MCF 10A (cell line): ENCODE measurements at regions not wholly inside any gene's neighbourhood (a gene's known extent, or its start where the extent isn't known, plus 50 kb on each side); places are given as distances from the start of the nearest gene placed in this dataset.

ENCODE experiments used
- BruUV-seq: library from RNA; stranded (reverse); fragments of 400-500 nt; replicated peaks from 2 replicates; lab custom pipeline; 2021; lab: Mats Ljungman, UMichigan
- CTCF ChIA-PET: fragments of 300-600 bp; sonication (Branson Sonifier 250); formaldehyde crosslinking; extraction: SDS; loops from one replicate; lab custom pipeline; 2021; ENCODE audit warnings: antibody characterized with exemption, inconsistent platforms; lab: Yijun Ruan, JAX
- POLR2A ChIA-PET: fragments of 300-600, 350-650 bp; sonication (Branson Sonifier 250); formaldehyde crosslinking; extraction: SDS; loops from one replicate; lab custom pipeline; 2020; ENCODE audit warnings: antibody characterized with exemption, inconsistent platforms; lab: Yijun Ruan, JAX
- DNase-seq: peaks from one replicate; pipeline ENCODE4 v3.0.0-alpha.2; 2018; ENCODE audit not compliant: unreplicated experiment
- H3K27ac Mint-ChIP-seq: one replicate; pipeline ENCODE4 v1.8.0; 2022; ENCODE audit warnings: mild to moderate bottlenecking, low read depth, mixed read lengths; ENCODE audit not compliant: unreplicated experiment
- H3K27me3 Mint-ChIP-seq: one replicate; pipeline ENCODE4 v1.8.0; 2022; ENCODE audit warnings: mixed read lengths; ENCODE audit not compliant: insufficient read depth, unreplicated experiment
- H3K36me3 Mint-ChIP-seq: one replicate; pipeline ENCODE4 v1.8.0; 2022; ENCODE audit warnings: mild to moderate bottlenecking, moderate library complexity, mixed read lengths; ENCODE audit not compliant: insufficient read depth, unreplicated experiment
- H3K4me1 Mint-ChIP-seq: one replicate; pipeline ENCODE4 v1.8.0; 2022; ENCODE audit warnings: mixed read lengths; ENCODE audit not compliant: insufficient read depth, unreplicated experiment
- H3K4me3 Mint-ChIP-seq: one replicate; pipeline ENCODE4 v1.8.0; 2022; ENCODE audit warnings: mild to moderate bottlenecking, moderate library complexity, mixed read lengths; ENCODE audit not compliant: unreplicated experiment
- H3K9me3 Mint-ChIP-seq: one replicate; pipeline ENCODE4 v1.8.0; 2022; ENCODE audit warnings: mixed read lengths; ENCODE audit not compliant: unreplicated experiment
- CTCF ChIP-seq: fragments of 200-600 bp; IDR thresholded peaks from one replicate; pipeline ENCODE4 v1.8.0; 2022; ENCODE audit warnings: antibody characterized with exemption, mild to moderate bottlenecking; ENCODE audit not compliant: unreplicated experiment
- intact Hi-C: fragments of 100-400 bp; cut with micrococcal nuclease; formaldehyde crosslinking; loops from 2 replicates; pipeline ENCODE4 v1.14.1; 2022

DNA sequence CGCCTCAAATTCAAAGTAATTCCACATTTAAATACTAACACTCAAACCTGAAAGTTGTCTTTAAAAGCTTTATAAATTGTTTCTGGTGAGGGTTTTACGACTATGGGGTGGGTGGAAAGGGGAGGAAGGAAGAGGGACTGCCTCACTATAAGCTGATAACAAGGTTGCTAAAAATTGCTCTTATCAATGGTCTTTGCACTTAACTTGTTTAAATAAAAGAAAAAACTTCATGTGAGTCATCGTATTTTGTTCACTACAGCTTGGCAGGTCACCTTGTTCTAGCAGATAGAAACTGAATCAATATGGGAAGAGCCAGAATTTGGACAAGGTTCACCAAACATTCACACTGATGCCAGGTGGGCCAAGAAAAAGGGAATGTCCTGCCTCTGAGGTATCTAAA, 129.2 kb downstream of the TES start:
- Mint-ChIP-seq H3K4me1 (peaks cover 26% of the 10 kb centered on the region), H3K4me3 (no peak overlapping the region), H3K36me3 (no peaks in the 10 kb centered on the region), H3K27ac (peak overlapping the region; percentile 86), H3K27me3 (no peaks in the 10 kb centered on the region), H3K9me3 (no peaks in the 10 kb centered on the region)
- TF ChIP-seq CTCF: no peak
- DNase-seq: peak; percentile 26
- no TSS peak for BruUV-seq
- intact Hi-C loops: no loop called here
- CTCF ChIA-PET: interaction anchor here (0.9 to 1.4 kb wide), 5 partner anchors 8 to 188 kb away, joined by 3 to 4 read pairs (median 3); no protein-coding TSS in a partner anchor
- POLR2A ChIA-PET: interaction anchor here (0.6 to 3.9 kb wide), 14 partner anchors 9 to 188 kb away, joined by 3 to 20 read pairs (median 4); no protein-coding TSS in a partner anchor

GRCh38 chr7:116340201-116340847, 130.0 kb downstream of the TES start:
- intact Hi-C loops: no loop called here
- H3K27me3 Mint-ChIP-seq: no peaks in the 10 kb centered on the region
- no peak for TF ChIP-seq CTCF
- H3K4me1 Mint-ChIP-seq: peaks cover 26% of the 10 kb centered on the region
- BruUV-seq: TSS peak; percentile 63
- ChIA-PET POLR2A (interaction anchor here (0.7 to 3.9 kb wide), 15 partner anchors 9 to 186 kb away, joined by 3 to 20 read pairs (median 4); partner anchors contain the start of gene CAV2), CTCF (interaction anchor here (0.7 to 1.7 kb wide), 8 partner anchors 12 to 251 kb away, joined by 3 to 6 read pairs (median 3); no protein-coding TSS in a partner anchor)
- H3K27ac Mint-ChIP-seq: peak overlapping the region; percentile 86
- no peaks in the 10 kb centered on the region for H3K9me3 Mint-ChIP-seq
- DNase-seq: peak; percentile 21
- peak overlapping the region; percentile 5 for H3K4me3 Mint-ChIP-seq
- H3K36me3 Mint-ChIP-seq: no peaks in the 10 kb centered on the region

GRCh38 chr7:116340943-116341907, 130.9 kb downstream of the TES start:
- ChIA-PET POLR2A (interaction anchor here (0.9 to 3.9 kb wide), 8 partner anchors 10 to 185 kb away, joined by 3 to 20 read pairs (median 4); partner anchors contain the start of gene CAV2), CTCF (interaction anchor here (0.5 to 1.7 kb wide), 9 partner anchors 25 to 250 kb away, joined by 3 to 6 read pairs (median 5); no protein-coding TSS in a partner anchor)
- Mint-ChIP-seq H3K27me3 (no peaks in the 10 kb centered on the region), H3K4me1 (peaks cover 26% of the 10 kb centered on the region), H3K4me3 (no peak overlapping the region), H3K9me3 (no peaks in the 10 kb centered on the region), H3K36me3 (no peaks in the 10 kb centered on the region), H3K27ac (peak overlapping the region; percentile 86)
- DNase-seq: peak; percentile 34
- intact Hi-C loops: no loop called here
- TF ChIP-seq CTCF: peak; percentile 14
- no TSS peak for BruUV-seq
